HepG2 (cell line): ENCODE measurements at regions not wholly inside any gene's neighbourhood (a gene's known extent, or its start where the extent isn't known, plus 50 kb on each side); places are given as distances from the start of the nearest gene placed in this dataset.
"Not testable (repeated sequence)": the region's sequence is repeated elsewhere in the genome, so short reads cannot be mapped to it uniquely, and the experiment has no call there.

Experiments
- ATAC-seq: fragments of 200-7000 bp; cut with Tn5 transposase; 3 replicates; pipeline ENCODE4 v1.9.1; 2020; ENCODE audit warnings: mild to moderate bottlenecking, moderate library complexity
- BruUV-seq: library from RNA; stranded (reverse); fragments of 400-500 nt; replicated peaks from 2 replicates; lab custom pipeline; 2021; lab: Mats Ljungman, UMichigan
- CTCF ChIA-PET: fragments of 300-600 bp; formaldehyde crosslinking; extraction: SDS; loops from one replicate; lab custom pipeline; 2021; ENCODE audit warnings: low total read pairs, inconsistent platforms, low intra/inter-chr PET ratio; lab: Yijun Ruan, JAX
- POLR2A ChIA-PET: fragments of 350-600 bp; sonication (Branson Sonifier 250); formaldehyde crosslinking; loops from one replicate; lab custom pipeline; 2020; ENCODE audit warnings: antibody characterized with exemption, inconsistent platforms; lab: Yijun Ruan, JAX
- DNase-seq: peaks from one replicate; pipeline ENCODE4 v3.0.0-alpha.2; 2015; ENCODE audit warnings: low spot score
- FAIRE-seq: peaks from 3 replicates; lab custom pipeline; 2011; peaks lifted over from hg19 to GRCh38; lab: Jason Lieb, UNC
- H2AFZ ChIP-seq: one replicate; pipeline ENCODE4 v1.6.1; 2011; ENCODE audit warnings: low read length, inconsistent platforms
- H3K27ac ChIP-seq: fragments of 300-600 bp; 3 replicates; pipeline ENCODE4 v1.8.0; 2011; ENCODE audit warnings: mixed run types, mild to moderate bottlenecking, mixed read lengths, low read length, inconsistent platforms; ENCODE audit not compliant: insufficient read depth; ENCODE audit errors: extremely low read length
- H3K27me3 ChIP-seq, 2 experiments: fragments of 200-600 bp in 1 of 2; 2 replicates in 1 of 2; 3 replicates in 1 of 2; pipeline versions ENCODE4 v1.6.0 to v1.8.0; 2011; ENCODE audit warnings: low read length in 2 of 2, mild to moderate bottlenecking in 2 of 2, moderate library complexity in 2 of 2, inconsistent platforms in 1 of 2; ENCODE audit not compliant: insufficient read depth in 2 of 2, control insufficient read depth in 1 of 2
- H3K36me3 ChIP-seq, 2 experiments: fragments of 200-600 bp in 1 of 2; replicated peaks in 1 of 2; 2 replicates in 1 of 2; 3 replicates in 1 of 2; pipeline versions ENCODE4 v1.5.1 to v1.8.0; 2011; ENCODE audit warnings: low read length in 2 of 2, inconsistent platforms in 1 of 2; ENCODE audit not compliant: insufficient read depth in 2 of 2, control insufficient read depth in 1 of 2
- H3K4me1 ChIP-seq: 2 replicates; pipeline ENCODE4 v1.5.1; 2012; ENCODE audit warnings: low read length, inconsistent platforms; ENCODE audit not compliant: insufficient read depth
- H3K4me2 ChIP-seq: 2 replicates; pipeline ENCODE4 v1.6.0; 2011; ENCODE audit warnings: low read depth, low read length, inconsistent platforms
- H3K4me3 ChIP-seq, 3 experiments: fragments of 200-600 bp in 1 of 3; sonication (generic), shearing (Covaris generic) in 1 of 3; replicated peaks in 1 of 3; 2 replicates each; pipeline ENCODE4 v1.5.1; 2011 to 2016; ENCODE audit warnings: low read length in 3 of 3, inconsistent platforms in 2 of 3, low read depth in 2 of 3, mild to moderate bottlenecking in 2 of 3, control low read depth in 1 of 3, mixed read lengths in 1 of 3; ENCODE audit not compliant: insufficient read depth in 1 of 3
- H3K79me2 ChIP-seq: one replicate; pipeline ENCODE4 v1.6.1; 2011; ENCODE audit warnings: low read length, inconsistent platforms; ENCODE audit not compliant: insufficient read depth
- H3K9ac ChIP-seq: 2 replicates; pipeline ENCODE4 v1.6.0; 2011; ENCODE audit warnings: mild to moderate bottlenecking, low read depth, low read length, inconsistent platforms; ENCODE audit not compliant: insufficient read depth
- H3K9me3 ChIP-seq: 2 replicates; pipeline ENCODE4 v1.5.1; 2012; ENCODE audit warnings: mild to moderate bottlenecking, low read length
- H4K20me1 ChIP-seq: 2 replicates; pipeline ENCODE4 v1.6.0; 2011; ENCODE audit warnings: inconsistent platforms, mild to moderate bottlenecking, low read length, moderate library complexity; ENCODE audit not compliant: insufficient read depth
- FOXP1 ChIP-seq, 2 experiments: fragments of 450-650 bp in 1 of 2; IDR thresholded peaks; 2 replicates each; pipeline ENCODE4 v1.6.1; 2017 to 2018; ENCODE audit warnings: antibody characterized with exemption in 1 of 2
- NBN ChIP-seq: fragments of 450-650 bp; conservative IDR thresholded peaks from 2 replicates; pipeline ENCODE4 v1.6.1; 2017
- ZNF577 ChIP-seq: sonication (generic); formaldehyde crosslinking; IDR thresholded peaks from 2 replicates; pipeline ENCODE4 v1.4.0; 2020; ENCODE audit warnings: mild to moderate bottlenecking, low read depth, missing genetic modification reagents, borderline replicate concordance
- WGBS: methylation state at CpG from one replicate; pipeline ENCODE4 v1.1.6; 2017; ENCODE audit warnings: low lambda C conversion rate; 5-methylcytosine and 5-hydroxymethylcytosine counted together
- in situ Hi-C: cut with HindIII; loops from 2 replicates; pipeline ENCODE4 v1.10.0; 2017; ENCODE audit warnings: low pct_unique_long_range_greater_than_20kb; ENCODE audit not compliant: extremely low pct_ligation_motif_present
- intact Hi-C: fragments of 100-400 bp; cut with micrococcal nuclease; formaldehyde crosslinking; loops from one replicate; pipeline ENCODE4 v1.10.0; 2022; ENCODE audit not compliant: unreplicated experiment
- TF ChIP-seq, protein P1 (sequence below): sonication (generic); formaldehyde crosslinking; conservative IDR thresholded peaks from 2 replicates; pipeline ENCODE4 v1.8.1; 2023; ENCODE audit warnings: missing genetic modification reagents
- TF ChIP-seq, protein P2 (sequence below): sonication (generic); formaldehyde crosslinking; IDR thresholded peaks from 2 replicates; pipeline ENCODE4 v1.5.1; 2020; ENCODE audit warnings: mild to moderate bottlenecking, missing genetic modification reagents, moderate library complexity

DNA sequence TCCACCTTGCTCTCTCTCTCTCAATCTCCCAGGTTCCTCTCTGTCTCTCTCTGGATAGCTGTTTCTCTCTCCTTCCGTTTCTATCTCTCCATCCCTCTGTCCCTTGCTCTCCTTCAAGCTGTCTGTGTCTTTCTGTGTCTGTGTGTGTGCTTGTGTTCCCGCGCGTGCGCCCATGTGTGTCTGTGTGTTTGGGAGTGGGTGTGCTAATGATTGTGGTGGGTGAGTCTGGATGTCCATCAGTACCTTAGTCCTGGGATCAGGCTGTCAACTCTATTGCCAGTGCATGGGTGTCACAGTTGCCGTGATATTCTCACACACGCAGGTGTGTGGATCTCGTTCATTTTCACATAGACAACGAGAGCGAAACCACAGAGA lies 1380.6 kb upstream of the DEFB115 start:
- Histone ChIP-seq H3K79me2 (no peaks in the 10 kb centered on the region), H3K36me3 (no peaks in the 10 kb centered on the region), H3K9me3 (peaks cover 64% of the 10 kb centered on the region), H3K4me1 (no peaks in the 10 kb centered on the region), H4K20me1 (no peaks in the 10 kb centered on the region), H3K27ac (no peak overlapping the region), H3K9ac (no peak overlapping the region), H3K4me2 (no peak overlapping the region), H3K27me3 (no peaks in the 10 kb centered on the region), H3K4me3 (no peak overlapping the region), H2AFZ (no peak overlapping the region)
- CTCF ChIA-PET = no interaction called here
- no TSS peak for BruUV-seq
- 52% methylated on average over 10 of the region's 10 CpGs for WGBS
- ATAC-seq = no peak
- TF ChIP-seq NBN (0 out of 2 replicates have a peak, but pooled peaks have one; percentile 36), ZNF577 (no peak)
- no peak for FAIRE-seq
- no peak for DNase-seq
- in situ Hi-C loops (no loop called here), intact Hi-C loops (no loop called here)
- POLR2A ChIA-PET = no interaction called here

GRCh38 chr20:29877411-29878280 lies 1379.8 kb upstream of the DEFB115 start:
- CTCF ChIA-PET; FAIRE-seq; H4K20me1 ChIP-seq; BruUV-seq; H3K27ac ChIP-seq; H2AFZ ChIP-seq; in situ Hi-C loops; H3K4me1 ChIP-seq; H3K36me3 ChIP-seq; H3K27me3 ChIP-seq; intact Hi-C loops; ATAC-seq; DNase-seq; H3K79me2 ChIP-seq; H3K9ac ChIP-seq; TF ChIP-seq FOXP1 (CRISPR knock-in tag; IDR thresholded peaks at IDR 0.05): not testable (repeated sequence)
- Histone ChIP-seq H3K9me3 (peaks cover 62% of the 10 kb centered on the region), H3K4me3 (peak overlapping the region in 1 of 3 experiments; percentile 57; a peak in 2 of 6 replicates), H3K4me2 (peak overlapping the region; percentile 63)
- 50% methylated on average over 29 of the region's 31 CpGs for WGBS
- POLR2A ChIA-PET = interaction anchor here (1.7 kb wide), 1 partner anchor 798 kb away, joined by 5 read pairs; no protein-coding TSS in a partner anchor
- TF ChIP-seq, protein P1, sequence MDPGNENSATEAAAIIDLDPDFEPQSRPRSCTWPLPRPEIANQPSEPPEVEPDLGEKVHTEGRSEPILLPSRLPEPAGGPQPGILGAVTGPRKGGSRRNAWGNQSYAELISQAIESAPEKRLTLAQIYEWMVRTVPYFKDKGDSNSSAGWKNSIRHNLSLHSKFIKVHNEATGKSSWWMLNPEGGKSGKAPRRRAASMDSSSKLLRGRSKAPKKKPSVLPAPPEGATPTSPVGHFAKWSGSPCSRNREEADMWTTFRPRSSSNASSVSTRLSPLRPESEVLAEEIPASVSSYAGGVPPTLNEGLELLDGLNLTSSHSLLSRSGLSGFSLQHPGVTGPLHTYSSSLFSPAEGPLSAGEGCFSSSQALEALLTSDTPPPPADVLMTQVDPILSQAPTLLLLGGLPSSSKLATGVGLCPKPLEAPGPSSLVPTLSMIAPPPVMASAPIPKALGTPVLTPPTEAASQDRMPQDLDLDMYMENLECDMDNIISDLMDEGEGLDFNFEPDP (CRISPR knock-in tag) = 0 out of 2 replicates have a peak, but pooled peaks have one; percentile 71
- TF ChIP-seq, protein P2, sequence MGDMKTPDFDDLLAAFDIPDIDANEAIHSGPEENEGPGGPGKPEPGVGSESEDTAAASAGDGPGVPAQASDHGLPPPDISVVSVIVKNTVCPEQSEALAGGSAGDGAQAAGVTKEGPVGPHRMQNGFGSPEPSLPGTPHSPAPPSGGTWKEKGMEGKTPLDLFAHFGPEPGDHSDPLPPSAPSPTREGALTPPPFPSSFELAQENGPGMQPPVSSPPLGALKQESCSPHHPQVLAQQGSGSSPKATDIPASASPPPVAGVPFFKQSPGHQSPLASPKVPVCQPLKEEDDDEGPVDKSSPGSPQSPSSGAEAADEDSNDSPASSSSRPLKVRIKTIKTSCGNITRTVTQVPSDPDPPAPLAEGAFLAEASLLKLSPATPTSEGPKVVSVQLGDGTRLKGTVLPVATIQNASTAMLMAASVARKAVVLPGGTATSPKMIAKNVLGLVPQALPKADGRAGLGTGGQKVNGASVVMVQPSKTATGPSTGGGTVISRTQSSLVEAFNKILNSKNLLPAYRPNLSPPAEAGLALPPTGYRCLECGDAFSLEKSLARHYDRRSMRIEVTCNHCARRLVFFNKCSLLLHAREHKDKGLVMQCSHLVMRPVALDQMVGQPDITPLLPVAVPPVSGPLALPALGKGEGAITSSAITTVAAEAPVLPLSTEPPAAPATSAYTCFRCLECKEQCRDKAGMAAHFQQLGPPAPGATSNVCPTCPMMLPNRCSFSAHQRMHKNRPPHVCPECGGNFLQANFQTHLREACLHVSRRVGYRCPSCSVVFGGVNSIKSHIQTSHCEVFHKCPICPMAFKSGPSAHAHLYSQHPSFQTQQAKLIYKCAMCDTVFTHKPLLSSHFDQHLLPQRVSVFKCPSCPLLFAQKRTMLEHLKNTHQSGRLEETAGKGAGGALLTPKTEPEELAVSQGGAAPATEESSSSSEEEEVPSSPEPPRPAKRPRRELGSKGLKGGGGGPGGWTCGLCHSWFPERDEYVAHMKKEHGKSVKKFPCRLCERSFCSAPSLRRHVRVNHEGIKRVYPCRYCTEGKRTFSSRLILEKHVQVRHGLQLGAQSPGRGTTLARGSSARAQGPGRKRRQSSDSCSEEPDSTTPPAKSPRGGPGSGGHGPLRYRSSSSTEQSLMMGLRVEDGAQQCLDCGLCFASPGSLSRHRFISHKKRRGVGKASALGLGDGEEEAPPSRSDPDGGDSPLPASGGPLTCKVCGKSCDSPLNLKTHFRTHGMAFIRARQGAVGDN (CRISPR knock-in tag) = 0 out of 2 replicates have a peak, but pooled peaks have one; percentile 29
- 0 out of 2 replicates have a peak, but pooled peaks have one; percentile 6 for TF ChIP-seq FOXP1 (IDR thresholded peaks at IDR 0.05)
